Upper lobe of right lung (tissue), 1 donor: ENCODE measurements at regions not wholly inside any gene's neighbourhood (a gene's known extent, or its start where the extent isn't known, plus 50 kb on each side); places are given as distances from the start of the nearest gene placed in this dataset.

Experiments used
- ATAC-seq: fragments of 200-7000 bp; cut with Tn5 transposase; one replicate; pipeline ENCODE4 v1.9.1; 2020; ENCODE audit warnings: mild to moderate bottlenecking, moderate library complexity
- DNase-seq: peaks from one replicate; pipeline ENCODE4 v3.0.0-alpha.2; 2020
- H3K27ac ChIP-seq: fragments of 200-600 bp; one replicate; pipeline ENCODE4 v1.8.0; 2022
- H3K27me3 ChIP-seq: fragments of 200-600 bp; one replicate; pipeline ENCODE4 v1.8.0; 2022; ENCODE audit warnings: mild to moderate bottlenecking
- H3K36me3 ChIP-seq: fragments of 200-600 bp; one replicate; pipeline ENCODE4 v1.8.0; 2022
- H3K4me1 ChIP-seq: fragments of 200-600 bp; one replicate; pipeline ENCODE4 v1.8.0; 2022
- H3K4me3 ChIP-seq: fragments of 200-600 bp; one replicate; pipeline ENCODE4 v1.8.0; 2022; ENCODE audit warnings: mild to moderate bottlenecking
- H3K9me3 ChIP-seq: fragments of 200-600 bp; one replicate; pipeline ENCODE4 v1.8.0; 2022
- intact Hi-C: fragments of 100-400 bp; cut with DNase I; formaldehyde crosslinking; loops from one replicate; pipeline ENCODE4 v1.11.0; 2022
- TF ChIP-seq, protein P1 (sequence below): fragments of 200-600 bp; IDR thresholded peaks from one replicate; pipeline ENCODE4 v1.8.0; 2022; ENCODE audit warnings: antibody characterized with exemption
- donor health status: DM: no; HTN: yes; CAD: no; lungs with severe emphysema.

DNA sequence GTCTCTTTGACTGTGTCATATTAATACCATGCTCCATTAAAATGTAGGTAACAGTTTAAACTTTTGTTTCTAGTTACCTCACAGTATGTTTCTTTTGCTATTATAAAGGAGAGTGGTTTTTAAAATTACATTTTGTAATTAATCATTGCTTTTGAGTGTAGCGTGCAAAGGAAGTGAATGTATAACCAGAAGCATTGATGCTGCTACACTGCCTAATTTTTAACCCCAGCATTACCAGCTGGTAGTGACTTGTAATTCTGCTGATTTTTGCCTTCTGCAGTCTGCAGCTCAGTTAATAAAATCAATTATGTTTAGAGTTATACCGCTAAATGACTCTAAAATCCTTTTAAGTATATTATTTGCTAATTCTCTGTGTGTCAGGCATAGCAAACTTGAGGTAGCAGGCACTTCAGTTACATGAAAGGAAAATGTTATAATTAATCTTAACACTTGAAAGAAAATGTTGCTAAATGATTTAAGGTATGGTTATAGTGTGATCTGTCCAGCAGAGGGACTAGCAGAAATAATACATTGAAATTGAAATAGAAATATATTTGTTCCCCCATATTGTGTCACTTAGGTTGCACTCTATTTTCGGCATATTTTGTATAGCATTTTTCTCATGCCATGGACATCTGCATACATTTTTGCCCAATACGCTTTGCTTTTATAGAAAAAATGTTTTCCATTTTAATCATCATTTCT is 388.5 kb downstream of the CNTNAP4 start:
- no peaks in the 10 kb centered on the region for H3K9me3 ChIP-seq
- ATAC-seq (no peak), DNase-seq (no peak)
- TF ChIP-seq, protein P1, sequence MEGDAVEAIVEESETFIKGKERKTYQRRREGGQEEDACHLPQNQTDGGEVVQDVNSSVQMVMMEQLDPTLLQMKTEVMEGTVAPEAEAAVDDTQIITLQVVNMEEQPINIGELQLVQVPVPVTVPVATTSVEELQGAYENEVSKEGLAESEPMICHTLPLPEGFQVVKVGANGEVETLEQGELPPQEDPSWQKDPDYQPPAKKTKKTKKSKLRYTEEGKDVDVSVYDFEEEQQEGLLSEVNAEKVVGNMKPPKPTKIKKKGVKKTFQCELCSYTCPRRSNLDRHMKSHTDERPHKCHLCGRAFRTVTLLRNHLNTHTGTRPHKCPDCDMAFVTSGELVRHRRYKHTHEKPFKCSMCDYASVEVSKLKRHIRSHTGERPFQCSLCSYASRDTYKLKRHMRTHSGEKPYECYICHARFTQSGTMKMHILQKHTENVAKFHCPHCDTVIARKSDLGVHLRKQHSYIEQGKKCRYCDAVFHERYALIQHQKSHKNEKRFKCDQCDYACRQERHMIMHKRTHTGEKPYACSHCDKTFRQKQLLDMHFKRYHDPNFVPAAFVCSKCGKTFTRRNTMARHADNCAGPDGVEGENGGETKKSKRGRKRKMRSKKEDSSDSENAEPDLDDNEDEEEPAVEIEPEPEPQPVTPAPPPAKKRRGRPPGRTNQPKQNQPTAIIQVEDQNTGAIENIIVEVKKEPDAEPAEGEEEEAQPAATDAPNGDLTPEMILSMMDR, result no peak
- no peak overlapping the region for H3K27ac ChIP-seq
- no peak overlapping the region for H3K4me3 ChIP-seq
- no peaks in the 10 kb centered on the region for H3K27me3 ChIP-seq
- no peaks in the 10 kb centered on the region for H3K36me3 ChIP-seq
- H3K4me1 ChIP-seq, result no peaks in the 10 kb centered on the region
- intact Hi-C loops, result no loop called here

DNA sequence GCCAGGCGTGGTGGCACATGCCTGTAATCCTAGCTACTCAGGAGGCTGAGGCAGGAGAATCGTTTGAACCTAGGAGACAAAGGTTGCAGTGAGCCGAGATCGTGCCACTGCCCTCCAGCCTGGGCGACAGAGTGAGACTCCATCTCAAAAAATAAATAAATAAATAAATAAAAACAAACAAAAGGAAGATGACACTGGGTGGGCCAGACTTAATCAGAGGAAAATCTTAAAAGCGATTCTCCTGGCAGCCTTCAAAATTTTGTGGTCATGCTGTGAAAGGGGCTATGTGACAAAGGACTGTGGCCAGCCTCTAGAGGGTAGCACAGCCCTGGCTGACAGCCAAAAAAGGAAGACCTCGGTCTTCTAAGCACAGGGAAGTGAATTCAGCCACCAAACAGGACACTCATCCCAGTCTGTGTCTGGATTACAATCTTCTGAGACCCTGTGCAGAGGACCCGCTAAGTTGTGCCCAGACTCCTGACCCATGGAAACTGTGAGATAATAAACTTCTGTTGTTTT is 391.1 kb downstream of the CNTNAP4 start:
- Histone ChIP-seq H3K27ac (no peak overlapping the region), H3K27me3 (no peaks in the 10 kb centered on the region), H3K4me1 (no peaks in the 10 kb centered on the region), H3K9me3 (no peaks in the 10 kb centered on the region), H3K4me3 (no peak overlapping the region), H3K36me3 (no peaks in the 10 kb centered on the region)
- intact Hi-C loops, result no loop called here
- TF ChIP-seq, protein P1, result no peak
- DNase-seq, result no peak
- no peak for ATAC-seq

DNA sequence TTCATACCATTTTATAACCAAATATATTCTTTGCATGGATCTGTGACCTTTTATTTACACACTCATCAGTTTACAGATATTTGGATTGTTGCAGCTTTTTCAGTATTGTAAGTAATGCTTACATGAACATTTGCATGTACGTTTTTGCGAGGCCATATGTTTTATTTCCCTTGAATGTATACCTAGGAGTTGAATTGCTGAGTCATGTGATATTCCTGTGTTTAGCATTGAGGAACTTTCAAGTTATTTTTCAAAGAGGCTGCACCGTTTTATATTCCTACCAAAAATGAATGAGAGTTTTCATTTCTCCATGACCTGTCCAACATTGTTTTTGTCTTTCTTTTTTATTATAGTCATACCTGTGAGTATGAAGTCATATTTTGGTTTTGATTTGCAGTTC is 392.1 kb downstream of the CNTNAP4 start:
- intact Hi-C loops, result no loop called here
- ATAC-seq, result no peak
- TF ChIP-seq, protein P1, result no peak

DNA sequence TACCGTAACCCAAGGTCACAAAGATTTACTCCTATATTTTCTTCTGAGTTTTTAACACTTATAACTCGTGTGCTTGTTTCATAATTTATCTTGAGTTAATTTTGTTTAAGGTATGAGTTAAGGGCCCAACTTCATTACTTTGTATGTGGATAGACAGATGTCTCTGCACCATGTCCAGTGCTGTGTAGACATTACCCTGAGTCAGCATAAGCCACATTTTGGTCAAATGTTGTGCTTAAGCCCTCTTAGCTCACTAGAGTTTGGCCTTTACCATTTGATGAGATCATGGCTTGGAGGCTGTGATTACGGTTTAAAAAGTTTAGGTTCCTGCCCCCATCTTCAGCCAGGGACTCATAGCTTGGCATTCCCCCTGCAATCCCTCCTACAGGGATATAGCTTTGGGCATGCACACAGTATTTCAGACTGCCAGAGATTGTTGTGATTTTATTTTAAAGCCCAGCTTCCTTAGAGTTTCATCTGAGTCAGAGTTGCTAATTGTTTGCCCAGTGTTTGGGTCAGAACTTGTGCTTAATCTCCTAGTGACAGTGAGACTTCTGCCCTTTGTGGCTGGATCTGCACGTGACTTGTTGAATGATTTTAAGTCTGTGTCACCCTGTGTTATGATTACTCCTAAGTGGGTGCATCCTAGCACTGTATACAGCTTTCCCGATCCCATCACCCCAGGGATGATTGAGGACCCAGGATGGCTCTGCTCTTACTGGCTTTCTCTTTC is 393.1 kb downstream of the CNTNAP4 start:
- TF ChIP-seq, protein P1, result no peak
- Histone ChIP-seq H3K4me1 (no peaks in the 10 kb centered on the region), H3K4me3 (no peak overlapping the region), H3K27me3 (no peaks in the 10 kb centered on the region), H3K27ac (no peak overlapping the region), H3K36me3 (no peaks in the 10 kb centered on the region), H3K9me3 (no peaks in the 10 kb centered on the region)
- ATAC-seq (no peak), DNase-seq (no peak)
- intact Hi-C loops, result no loop called here

More for the DNA sequence above, 392.1 kb downstream of the CNTNAP4 start:
- DNase-seq, result no peak
- no peaks in the 10 kb centered on the region for H3K27me3 ChIP-seq
- no peaks in the 10 kb centered on the region for H3K4me1 ChIP-seq
- no peak overlapping the region for H3K4me3 ChIP-seq
- no peaks in the 10 kb centered on the region for H3K36me3 ChIP-seq
- H3K9me3 ChIP-seq, result no peaks in the 10 kb centered on the region
- no peak overlapping the region for H3K27ac ChIP-seq

DNA sequence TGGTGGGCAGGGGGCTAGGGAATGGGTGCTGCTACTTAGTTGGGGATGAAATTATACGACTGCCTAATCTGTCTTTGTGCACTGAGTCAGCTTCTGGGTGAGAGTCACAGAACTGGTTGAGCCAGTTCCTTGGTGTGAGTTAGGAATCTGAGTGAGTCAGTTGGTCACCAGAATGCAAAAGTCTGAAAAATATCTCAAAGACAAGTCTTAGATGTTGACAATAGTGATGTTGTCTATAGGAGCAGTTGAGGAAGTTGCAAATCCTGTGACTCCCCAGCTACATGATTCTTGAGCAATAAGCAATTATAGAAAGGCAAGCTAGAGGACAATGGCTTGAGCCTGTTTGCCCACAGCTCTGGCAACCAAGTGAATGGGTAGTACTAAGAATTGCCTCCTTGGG is 399.2 kb downstream of the CNTNAP4 start:
- Histone ChIP-seq H3K9me3 (no peaks in the 10 kb centered on the region), H3K4me3 (no peak overlapping the region), H3K4me1 (no peaks in the 10 kb centered on the region), H3K27ac (no peak overlapping the region), H3K36me3 (no peaks in the 10 kb centered on the region), H3K27me3 (no peaks in the 10 kb centered on the region)
- intact Hi-C loops, result no loop called here
- TF ChIP-seq, protein P1, result no peak
- DNase-seq (no peak), ATAC-seq (no peak)
